Liver (tissue), 8 donors: ENCODE measurements at regions not wholly inside any gene's neighbourhood (a gene's known extent, or its start where the extent isn't known, plus 50 kb on each side); places are given as distances from the start of the nearest gene placed in this dataset.

ENCODE experiments used
- DNase-seq: peaks from one replicate; pipeline ENCODE4 v3.0.0-alpha.2; 2017; ENCODE audit warnings: low spot score
- H3K27ac ChIP-seq, 2 donors: one replicate each; pipeline ENCODE4 v1.7.0; 2013; ENCODE audit warnings: inconsistent platforms in 2 of 2, low read length in 2 of 2, control low read depth in 1 of 2, low read depth in 1 of 2, mild to moderate bottlenecking in 1 of 2
- H3K27me3 ChIP-seq, 4 donors: one replicate each; pipeline versions ENCODE4 v1.6.1 to v1.7.0; 2013; ENCODE audit warnings: low read length in 3 of 4, inconsistent platforms in 1 of 4, mild to moderate bottlenecking in 1 of 4, moderate library complexity in 1 of 4; ENCODE audit not compliant: control insufficient read depth in 4 of 4, insufficient read depth in 4 of 4
- H3K36me3 ChIP-seq, 4 donors: one replicate each; pipeline versions ENCODE4 v1.6.1 to v1.7.0; 2013; ENCODE audit warnings: low read length in 3 of 4, mild to moderate bottlenecking in 3 of 4, low read depth in 1 of 4, moderate library complexity in 1 of 4; ENCODE audit not compliant: control insufficient read depth in 4 of 4, insufficient read depth in 3 of 4
- H3K4me1 ChIP-seq, 4 donors: one replicate each; pipeline versions ENCODE4 v1.6.1 to v1.7.0; 2013; ENCODE audit warnings: low read length in 3 of 4, mild to moderate bottlenecking in 3 of 4, moderate library complexity in 1 of 4; ENCODE audit not compliant: control insufficient read depth in 4 of 4, insufficient read depth in 4 of 4
- H3K4me3 ChIP-seq, 3 donors: one replicate each; pipeline versions ENCODE4 v1.6.1 to v1.7.0; 2013; ENCODE audit warnings: low read length in 3 of 3, control low read depth in 1 of 3, low read depth in 1 of 3, mild to moderate bottlenecking in 1 of 3
- H3K9ac ChIP-seq, 2 donors: one replicate each; pipeline ENCODE4 v1.7.0; 2013; ENCODE audit warnings: low read length in 2 of 2, mild to moderate bottlenecking in 2 of 2, moderate library complexity in 2 of 2, control low read depth in 1 of 2, low read depth in 1 of 2
- H3K9me3 ChIP-seq, 4 donors: one replicate each; pipeline versions ENCODE4 v1.6.1 to v1.7.0; 2013; ENCODE audit warnings: low read length in 3 of 4; ENCODE audit not compliant: control insufficient read depth in 4 of 4
- EGR1 ChIP-seq, 2 donors: IDR thresholded peaks; 2 replicates each; pipeline ENCODE4 v1.6.1; 2016 to 2018; ENCODE audit warnings: antibody characterized with exemption in 2 of 2, low read depth in 2 of 2
- FOXA1 ChIP-seq: IDR thresholded peaks from 2 replicates; pipeline ENCODE4 v1.6.1; 2016; ENCODE audit warnings: antibody characterized with exemption
- FOXA2 ChIP-seq: IDR thresholded peaks from 2 replicates; pipeline ENCODE4 v1.6.1; 2016; ENCODE audit warnings: antibody characterized with exemption
- HNF4A ChIP-seq, 2 donors: conservative IDR thresholded peaks; 2 replicates each; pipeline ENCODE4 v1.6.1; 2016; ENCODE audit warnings: antibody characterized with exemption in 2 of 2, mild to moderate bottlenecking in 2 of 2
- HNF4G ChIP-seq: IDR thresholded peaks from 2 replicates; pipeline ENCODE4 v1.6.1; 2016; ENCODE audit warnings: antibody characterized with exemption
- JUND ChIP-seq, 2 donors: IDR thresholded peaks; 2 replicates each; pipeline ENCODE4 v1.6.1; 2016; ENCODE audit warnings: antibody characterized with exemption in 2 of 2
- RXRA ChIP-seq, 2 donors: IDR thresholded peaks; 2 replicates each; pipeline ENCODE4 v1.6.1; 2017 to 2018; ENCODE audit warnings: antibody characterized with exemption in 2 of 2, mild to moderate bottlenecking in 1 of 2
- SP1 ChIP-seq: IDR thresholded peaks from 2 replicates; pipeline ENCODE4 v1.6.1; 2018; ENCODE audit warnings: antibody characterized with exemption, mild to moderate bottlenecking
- TAF1 ChIP-seq: conservative IDR thresholded peaks from 2 replicates; pipeline ENCODE4 v1.6.1; 2016; ENCODE audit warnings: antibody characterized with exemption, mild to moderate bottlenecking
- YY1 ChIP-seq: IDR thresholded peaks from 2 replicates; pipeline ENCODE4 v1.6.1; 2016; ENCODE audit warnings: antibody characterized with exemption, mild to moderate bottlenecking
- WGBS: extraction: QIAGEN DNeasy Blood & Tissue Kit; methylation state at CpG from one replicate; pipeline ENCODE4 v1.1.7; 2013; 5-methylcytosine and 5-hydroxymethylcytosine counted together
- TF ChIP-seq, protein P1 (sequence below): IDR thresholded peaks from 2 replicates; pipeline ENCODE4 v1.6.1; 2016; ENCODE audit warnings: antibody characterized with exemption, mild to moderate bottlenecking
- TF ChIP-seq, protein P2 (sequence below): IDR thresholded peaks from 2 replicates; pipeline ENCODE4 v1.6.1; 2016; ENCODE audit warnings: antibody characterized with exemption
- TF ChIP-seq, protein P3 (sequence below): fragments of 150-350 bp; IDR thresholded peaks from 2 replicates; pipeline ENCODE4 v1.5.1; 2017; ENCODE audit warnings: improper control_type of control experiment, low read depth, low read length; ENCODE audit not compliant: missing input control
- TF ChIP-seq, protein P4 (sequence below): IDR thresholded peaks from 2 replicates; pipeline ENCODE4 v1.6.1; 2016; ENCODE audit warnings: antibody characterized with exemption
- TF ChIP-seq, protein P5 (sequence below): IDR thresholded peaks from 2 replicates; pipeline ENCODE4 v1.6.1; 2016; ENCODE audit warnings: antibody characterized with exemption
- donor health status: healthy.
- donor health status: healthy.
- donor health status: healthy.
- donor health status: healthy.
- donor health status: healthy.

GRCh38 chr4:120440730-120441129 lies 374.1 kb upstream of the MAD2L1 start:
- whole genome bisulfite sequencing: 43% methylated on average over 3 of the region's 3 CpGs
- H3K27me3 ChIP-seq: no peaks in the 10 kb centered on the region
- DNase-seq: no peak
- no peaks in the 10 kb centered on the region for H3K36me3 ChIP-seq
- TF ChIP-seq JUND (IDR thresholded peaks at IDR 0.05) (no peak), HNF4G (no peak), YY1 (no peak), HNF4A (conservative IDR thresholded peaks at IDR 0.05) (no peak)
- TF ChIP-seq, protein P1, sequence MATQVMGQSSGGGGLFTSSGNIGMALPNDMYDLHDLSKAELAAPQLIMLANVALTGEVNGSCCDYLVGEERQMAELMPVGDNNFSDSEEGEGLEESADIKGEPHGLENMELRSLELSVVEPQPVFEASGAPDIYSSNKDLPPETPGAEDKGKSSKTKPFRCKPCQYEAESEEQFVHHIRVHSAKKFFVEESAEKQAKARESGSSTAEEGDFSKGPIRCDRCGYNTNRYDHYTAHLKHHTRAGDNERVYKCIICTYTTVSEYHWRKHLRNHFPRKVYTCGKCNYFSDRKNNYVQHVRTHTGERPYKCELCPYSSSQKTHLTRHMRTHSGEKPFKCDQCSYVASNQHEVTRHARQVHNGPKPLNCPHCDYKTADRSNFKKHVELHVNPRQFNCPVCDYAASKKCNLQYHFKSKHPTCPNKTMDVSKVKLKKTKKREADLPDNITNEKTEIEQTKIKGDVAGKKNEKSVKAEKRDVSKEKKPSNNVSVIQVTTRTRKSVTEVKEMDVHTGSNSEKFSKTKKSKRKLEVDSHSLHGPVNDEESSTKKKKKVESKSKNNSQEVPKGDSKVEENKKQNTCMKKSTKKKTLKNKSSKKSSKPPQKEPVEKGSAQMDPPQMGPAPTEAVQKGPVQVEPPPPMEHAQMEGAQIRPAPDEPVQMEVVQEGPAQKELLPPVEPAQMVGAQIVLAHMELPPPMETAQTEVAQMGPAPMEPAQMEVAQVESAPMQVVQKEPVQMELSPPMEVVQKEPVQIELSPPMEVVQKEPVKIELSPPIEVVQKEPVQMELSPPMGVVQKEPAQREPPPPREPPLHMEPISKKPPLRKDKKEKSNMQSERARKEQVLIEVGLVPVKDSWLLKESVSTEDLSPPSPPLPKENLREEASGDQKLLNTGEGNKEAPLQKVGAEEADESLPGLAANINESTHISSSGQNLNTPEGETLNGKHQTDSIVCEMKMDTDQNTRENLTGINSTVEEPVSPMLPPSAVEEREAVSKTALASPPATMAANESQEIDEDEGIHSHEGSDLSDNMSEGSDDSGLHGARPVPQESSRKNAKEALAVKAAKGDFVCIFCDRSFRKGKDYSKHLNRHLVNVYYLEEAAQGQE: no peak
- TF ChIP-seq, protein P2, sequence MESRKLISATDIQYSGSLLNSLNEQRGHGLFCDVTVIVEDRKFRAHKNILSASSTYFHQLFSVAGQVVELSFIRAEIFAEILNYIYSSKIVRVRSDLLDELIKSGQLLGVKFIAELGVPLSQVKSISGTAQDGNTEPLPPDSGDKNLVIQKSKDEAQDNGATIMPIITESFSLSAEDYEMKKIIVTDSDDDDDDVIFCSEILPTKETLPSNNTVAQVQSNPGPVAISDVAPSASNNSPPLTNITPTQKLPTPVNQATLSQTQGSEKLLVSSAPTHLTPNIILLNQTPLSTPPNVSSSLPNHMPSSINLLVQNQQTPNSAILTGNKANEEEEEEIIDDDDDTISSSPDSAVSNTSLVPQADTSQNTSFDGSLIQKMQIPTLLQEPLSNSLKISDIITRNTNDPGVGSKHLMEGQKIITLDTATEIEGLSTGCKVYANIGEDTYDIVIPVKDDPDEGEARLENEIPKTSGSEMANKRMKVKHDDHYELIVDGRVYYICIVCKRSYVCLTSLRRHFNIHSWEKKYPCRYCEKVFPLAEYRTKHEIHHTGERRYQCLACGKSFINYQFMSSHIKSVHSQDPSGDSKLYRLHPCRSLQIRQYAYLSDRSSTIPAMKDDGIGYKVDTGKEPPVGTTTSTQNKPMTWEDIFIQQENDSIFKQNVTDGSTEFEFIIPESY: no peak
- no peaks in the 10 kb centered on the region for H3K9me3 ChIP-seq
- H3K4me1 ChIP-seq: no peaks in the 10 kb centered on the region
- H3K27ac ChIP-seq: no peak overlapping the region
- H3K9ac ChIP-seq: no peak overlapping the region
- H3K4me3 ChIP-seq: no peak overlapping the region

DNA sequence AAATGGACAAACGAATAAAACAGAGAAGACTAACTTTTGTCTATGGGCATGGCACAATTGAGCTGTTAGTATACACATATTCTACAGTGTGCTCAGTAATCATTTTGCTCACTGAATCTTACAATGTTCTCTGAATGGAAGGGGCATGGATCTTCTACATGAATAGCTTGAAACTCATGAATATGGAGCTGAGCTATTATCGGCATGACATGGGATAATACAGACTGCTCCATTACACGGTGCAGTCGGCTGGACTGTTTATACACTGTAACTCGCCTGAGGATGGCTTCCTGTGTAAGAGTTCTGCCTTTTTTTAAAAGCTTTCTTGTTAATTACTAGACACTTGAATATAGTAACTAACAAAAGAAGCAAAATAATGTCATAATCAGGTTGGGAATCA lies 368.5 kb upstream of the MAD2L1 start:
- DNase-seq: no peak
- 60% methylated on average over 5 of the region's 5 CpGs for WGBS
- TF ChIP-seq RXRA (IDR thresholded peaks at IDR 0.05): no peak

DNA sequence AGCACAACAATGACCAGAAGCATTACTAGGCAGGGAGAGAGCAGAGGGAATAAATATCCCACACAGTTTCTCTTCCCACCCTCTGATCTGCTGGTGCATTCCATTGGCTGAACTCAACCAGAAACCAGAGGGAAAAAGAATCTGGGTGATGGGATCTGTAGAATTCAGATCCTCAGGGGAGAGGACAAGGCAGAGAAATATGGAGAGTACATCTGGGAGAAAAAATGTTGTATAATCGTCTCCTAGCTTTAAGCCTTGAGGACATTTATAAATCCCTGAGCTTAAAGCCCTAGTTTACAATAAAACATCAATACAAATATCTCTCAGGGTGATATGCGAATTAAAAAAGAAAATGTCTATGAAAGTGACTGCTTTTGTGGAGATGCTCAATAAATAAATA lies 368.1 kb upstream of the MAD2L1 start:
- no peaks in the 10 kb centered on the region for H3K27me3 ChIP-seq
- TF ChIP-seq, protein P3, sequence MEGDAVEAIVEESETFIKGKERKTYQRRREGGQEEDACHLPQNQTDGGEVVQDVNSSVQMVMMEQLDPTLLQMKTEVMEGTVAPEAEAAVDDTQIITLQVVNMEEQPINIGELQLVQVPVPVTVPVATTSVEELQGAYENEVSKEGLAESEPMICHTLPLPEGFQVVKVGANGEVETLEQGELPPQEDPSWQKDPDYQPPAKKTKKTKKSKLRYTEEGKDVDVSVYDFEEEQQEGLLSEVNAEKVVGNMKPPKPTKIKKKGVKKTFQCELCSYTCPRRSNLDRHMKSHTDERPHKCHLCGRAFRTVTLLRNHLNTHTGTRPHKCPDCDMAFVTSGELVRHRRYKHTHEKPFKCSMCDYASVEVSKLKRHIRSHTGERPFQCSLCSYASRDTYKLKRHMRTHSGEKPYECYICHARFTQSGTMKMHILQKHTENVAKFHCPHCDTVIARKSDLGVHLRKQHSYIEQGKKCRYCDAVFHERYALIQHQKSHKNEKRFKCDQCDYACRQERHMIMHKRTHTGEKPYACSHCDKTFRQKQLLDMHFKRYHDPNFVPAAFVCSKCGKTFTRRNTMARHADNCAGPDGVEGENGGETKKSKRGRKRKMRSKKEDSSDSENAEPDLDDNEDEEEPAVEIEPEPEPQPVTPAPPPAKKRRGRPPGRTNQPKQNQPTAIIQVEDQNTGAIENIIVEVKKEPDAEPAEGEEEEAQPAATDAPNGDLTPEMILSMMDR: no peak
- TF ChIP-seq, protein P4, sequence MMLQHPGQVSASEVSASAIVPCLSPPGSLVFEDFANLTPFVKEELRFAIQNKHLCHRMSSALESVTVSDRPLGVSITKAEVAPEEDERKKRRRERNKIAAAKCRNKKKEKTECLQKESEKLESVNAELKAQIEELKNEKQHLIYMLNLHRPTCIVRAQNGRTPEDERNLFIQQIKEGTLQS: no peak
- TF ChIP-seq, protein P2: no peak
- TF ChIP-seq YY1 (no peak), TAF1 (no peak), RXRA (IDR thresholded peaks at IDR 0.05) (no peak), FOXA2 (no peak), HNF4G (no peak), EGR1 (IDR thresholded peaks at IDR 0.05; ENCODE audit: low read depth in 2 of 2) (no peak), JUND (IDR thresholded peaks at IDR 0.05) (no peak), FOXA1 (no peak), SP1 (no peak)
- TF ChIP-seq, protein P5, sequence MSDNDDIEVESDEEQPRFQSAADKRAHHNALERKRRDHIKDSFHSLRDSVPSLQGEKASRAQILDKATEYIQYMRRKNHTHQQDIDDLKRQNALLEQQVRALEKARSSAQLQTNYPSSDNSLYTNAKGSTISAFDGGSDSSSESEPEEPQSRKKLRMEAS: no peak

More for the DNA sequence above, 368.5 kb upstream of the MAD2L1 start:
- Histone ChIP-seq H3K4me3 (no peak overlapping the region), H3K27ac (no peak overlapping the region), H3K9ac (no peak overlapping the region), H3K9me3 (no peaks in the 10 kb centered on the region), H3K27me3 (no peaks in the 10 kb centered on the region), H3K4me1 (no peaks in the 10 kb centered on the region), H3K36me3 (no peaks in the 10 kb centered on the region)

More for the DNA sequence above, 368.1 kb upstream of the MAD2L1 start:
- Histone ChIP-seq H3K9ac (no peak overlapping the region), H3K4me1 (no peaks in the 10 kb centered on the region), H3K36me3 (no peaks in the 10 kb centered on the region), H3K4me3 (no peak overlapping the region), H3K9me3 (no peaks in the 10 kb centered on the region), H3K27ac (no peak overlapping the region)
- DNase-seq: no peak
- WGBS: 73% methylated on average over 2 of the region's 2 CpGs
